ENCODE measurements at regions not wholly inside any gene's neighbourhood (a gene's known extent, or its start where the extent isn't known, plus 50 kb on each side); places are given as distances from the start of the nearest gene placed in this dataset.

- CTCF ChIA-PET, result no interaction called here
- H3K27me3 Mint-ChIP-seq, result no peaks in the 10 kb centered on the region
- no peak for DNase-seq
- POLR2A ChIA-PET, result no interaction called here
- H3K4me1 Mint-ChIP-seq, result no peaks in the 10 kb centered on the region
- no peaks in the 10 kb centered on the region for H3K36me3 Mint-ChIP-seq (ENCODE audit: low read depth)
- H3K4me3 Mint-ChIP-seq, result no peak overlapping the region
- intact Hi-C loops (cut with DNase I, micrococcal nuclease), result no loop called here
- peaks cover 17% of the 10 kb centered on the region for H3K9me3 Mint-ChIP-seq (ENCODE audit: low read depth)
- ATAC-seq, result no peak
- no peak overlapping the region for H3K27ac Mint-ChIP-seq
Measured at GRCh38 chr5:162325143-162325727, 257.7 kb downstream of the GABRG2 start.

GRCh38 chr5:162334944-162335343 lies 267.4 kb downstream of the GABRG2 start:
- no peaks in the 10 kb centered on the region for H3K36me3 Mint-ChIP-seq (ENCODE audit: low read depth)
- DNase-seq, result no peak
- no peaks in the 10 kb centered on the region for H3K27me3 Mint-ChIP-seq
- peaks cover 2% of the 10 kb centered on the region for H3K9me3 Mint-ChIP-seq (ENCODE audit: low read depth)
- no peaks in the 10 kb centered on the region for H3K4me1 Mint-ChIP-seq
- CTCF ChIA-PET, result no interaction called here
- no peak overlapping the region for H3K4me3 Mint-ChIP-seq
- intact Hi-C loops (cut with DNase I, micrococcal nuclease), result no loop called here
- H3K27ac Mint-ChIP-seq, result no peak overlapping the region
- no peak for ATAC-seq
- POLR2A ChIA-PET, result no interaction called here

- H3K4me1 Mint-ChIP-seq, result no peaks in the 10 kb centered on the region
- no peaks in the 10 kb centered on the region for H3K36me3 Mint-ChIP-seq (ENCODE audit: low read depth)
- POLR2A ChIA-PET, result no interaction called here
- peaks cover 11% of the 10 kb centered on the region for H3K9me3 Mint-ChIP-seq (ENCODE audit: low read depth)
- CTCF ChIA-PET, result no interaction called here
- no peaks in the 10 kb centered on the region for H3K27me3 Mint-ChIP-seq
- H3K27ac Mint-ChIP-seq, result no peak overlapping the region
- H3K4me3 Mint-ChIP-seq, result no peak overlapping the region
- no peak for DNase-seq
- ATAC-seq, result no peak
- intact Hi-C loops (cut with DNase I, micrococcal nuclease), result no loop called here
Measured at GRCh38 chr5:162360373-162360931, 292.9 kb downstream of the GABRG2 start.

GRCh38 chr5:162372256-162372655 lies 304.7 kb downstream of the GABRG2 start:
- CTCF ChIA-PET, result no interaction called here
- POLR2A ChIA-PET, result no interaction called here
- no peak for ATAC-seq

GRCh38 chr5:162377895-162378294 lies 310.3 kb downstream of the GABRG2 start:
- Mint-ChIP-seq H3K27me3 (no peaks in the 10 kb centered on the region), H3K36me3 (ENCODE audit: low read depth) (no peaks in the 10 kb centered on the region), H3K4me1 (no peaks in the 10 kb centered on the region), H3K9me3 (ENCODE audit: low read depth) (peaks cover 2% of the 10 kb centered on the region), H3K27ac (no peak overlapping the region), H3K4me3 (no peak overlapping the region)
- ATAC-seq (no peak), DNase-seq (no peak)
- ChIA-PET CTCF (interaction anchor here (1.3 kb wide), 1 partner anchor 10 kb away, joined by 3 read pairs; no protein-coding TSS in a partner anchor), POLR2A (no interaction called here)
- intact Hi-C loops (cut with DNase I, micrococcal nuclease), result no loop called here

More at GRCh38 chr5:162372256-162372655, 304.7 kb downstream of the GABRG2 start:
- Mint-ChIP-seq H3K27me3 (no peaks in the 10 kb centered on the region), H3K4me3 (no peak overlapping the region), H3K36me3 (ENCODE audit: low read depth) (no peaks in the 10 kb centered on the region), H3K9me3 (ENCODE audit: low read depth) (peaks cover 18% of the 10 kb centered on the region), H3K4me1 (no peaks in the 10 kb centered on the region), H3K27ac (no peak overlapping the region)
- intact Hi-C loops (cut with DNase I, micrococcal nuclease), result no loop called here
- DNase-seq, result no peak

- H3K4me3 Mint-ChIP-seq, result no peak overlapping the region
- POLR2A ChIA-PET, result no interaction called here
Measured at GRCh38 chr5:162382839-162383238, 315.3 kb downstream of the GABRG2 start.

GRCh38 chr5:162384225-162384624 lies 316.7 kb downstream of the GABRG2 start:
- Mint-ChIP-seq H3K9me3 (ENCODE audit: low read depth) (peaks cover 2% of the 10 kb centered on the region), H3K27me3 (no peaks in the 10 kb centered on the region), H3K4me1 (no peaks in the 10 kb centered on the region), H3K36me3 (ENCODE audit: low read depth) (no peaks in the 10 kb centered on the region), H3K4me3 (no peak overlapping the region), H3K27ac (no peak overlapping the region)
- DNase-seq (no peak), ATAC-seq (no peak)
- intact Hi-C loops (cut with DNase I, micrococcal nuclease), result no loop called here
- ChIA-PET CTCF (no interaction called here), POLR2A (no interaction called here)

More at GRCh38 chr5:162382839-162383238, 315.3 kb downstream of the GABRG2 start:
- no peak for DNase-seq
- Mint-ChIP-seq H3K27ac (no peak overlapping the region), H3K27me3 (no peaks in the 10 kb centered on the region), H3K9me3 (ENCODE audit: low read depth) (peaks cover 2% of the 10 kb centered on the region), H3K4me1 (no peaks in the 10 kb centered on the region), H3K36me3 (ENCODE audit: low read depth) (no peaks in the 10 kb centered on the region)
- intact Hi-C loops (cut with DNase I, micrococcal nuclease), result no loop called here
- CTCF ChIA-PET, result no interaction called here
- no peak for ATAC-seq

GRCh38 chr5:162391833-162392232 lies 324.3 kb downstream of the GABRG2 start:
- Mint-ChIP-seq H3K4me1 (no peaks in the 10 kb centered on the region), H3K36me3 (ENCODE audit: low read depth) (no peaks in the 10 kb centered on the region), H3K9me3 (ENCODE audit: low read depth) (peaks cover 18% of the 10 kb centered on the region), H3K27me3 (no peaks in the 10 kb centered on the region), H3K4me3 (no peak overlapping the region), H3K27ac (no peak overlapping the region)
- ChIA-PET CTCF (no interaction called here), POLR2A (no interaction called here)
- intact Hi-C loops (cut with DNase I, micrococcal nuclease), result no loop called here
- DNase-seq (no peak), ATAC-seq (no peak)

- H3K4me1 Mint-ChIP-seq, result no peaks in the 10 kb centered on the region
- POLR2A ChIA-PET, result no interaction called here
- CTCF ChIA-PET, result no interaction called here
- H3K4me3 Mint-ChIP-seq, result no peak overlapping the region
- H3K9me3 Mint-ChIP-seq (ENCODE audit: low read depth), result peaks cover 18% of the 10 kb centered on the region
- no peak overlapping the region for H3K27ac Mint-ChIP-seq
- intact Hi-C loops (cut with DNase I, micrococcal nuclease), result no loop called here
- no peak for ATAC-seq
- no peak for DNase-seq
- no peaks in the 10 kb centered on the region for H3K36me3 Mint-ChIP-seq (ENCODE audit: low read depth)
- H3K27me3 Mint-ChIP-seq, result no peaks in the 10 kb centered on the region
Measured at GRCh38 chr5:162392336-162392735, 324.8 kb downstream of the GABRG2 start.

GRCh38 chr5:162393534-162393933 lies 326.0 kb downstream of the GABRG2 start:
- no peak for DNase-seq
- H3K36me3 Mint-ChIP-seq (ENCODE audit: low read depth), result no peaks in the 10 kb centered on the region
- intact Hi-C loops (cut with DNase I, micrococcal nuclease), result no loop called here
- no peak for ATAC-seq
- H3K27me3 Mint-ChIP-seq, result no peaks in the 10 kb centered on the region
- no peak overlapping the region for H3K27ac Mint-ChIP-seq
- no peak overlapping the region for H3K4me3 Mint-ChIP-seq
- ChIA-PET POLR2A (no interaction called here), CTCF (no interaction called here)
- no peaks in the 10 kb centered on the region for H3K4me1 Mint-ChIP-seq
- H3K9me3 Mint-ChIP-seq (ENCODE audit: low read depth), result peaks cover 18% of the 10 kb centered on the region

GRCh38 chr5:162407614-162408013 lies 340.0 kb downstream of the GABRG2 start:
- Mint-ChIP-seq H3K36me3 (ENCODE audit: low read depth) (no peaks in the 10 kb centered on the region), H3K9me3 (ENCODE audit: low read depth) (peaks cover 11% of the 10 kb centered on the region), H3K4me1 (no peaks in the 10 kb centered on the region), H3K27me3 (no peaks in the 10 kb centered on the region), H3K27ac (no peak overlapping the region), H3K4me3 (no peak overlapping the region)
- ATAC-seq, result no peak
- DNase-seq, result no peak
- intact Hi-C loops (cut with DNase I, micrococcal nuclease), result no loop called here
- POLR2A ChIA-PET, result no interaction called here
- CTCF ChIA-PET, result no interaction called here

- peaks cover 11% of the 10 kb centered on the region for H3K9me3 Mint-ChIP-seq (ENCODE audit: low read depth)
- POLR2A ChIA-PET, result no interaction called here
Measured at GRCh38 chr5:162410365-162410764, 342.8 kb downstream of the GABRG2 start.

GRCh38 chr5:162429142-162429541 lies 361.6 kb downstream of the GABRG2 start:
- no peak overlapping the region for H3K4me3 Mint-ChIP-seq
- H3K27ac Mint-ChIP-seq, result no peak overlapping the region
- CTCF ChIA-PET, result no interaction called here
- no peaks in the 10 kb centered on the region for H3K27me3 Mint-ChIP-seq
- no peaks in the 10 kb centered on the region for H3K9me3 Mint-ChIP-seq (ENCODE audit: low read depth)
- intact Hi-C loops (cut with DNase I, micrococcal nuclease), result no loop called here
- DNase-seq, result no peak
- ATAC-seq, result no peak
- H3K36me3 Mint-ChIP-seq (ENCODE audit: low read depth), result no peaks in the 10 kb centered on the region
- POLR2A ChIA-PET, result no interaction called here
- no peaks in the 10 kb centered on the region for H3K4me1 Mint-ChIP-seq

More at GRCh38 chr5:162410365-162410764, 342.8 kb downstream of the GABRG2 start:
- CTCF ChIA-PET, result no interaction called here
- DNase-seq, result no peak
- Mint-ChIP-seq H3K27me3 (no peaks in the 10 kb centered on the region), H3K4me3 (no peak overlapping the region), H3K4me1 (no peaks in the 10 kb centered on the region), H3K27ac (no peak overlapping the region), H3K36me3 (ENCODE audit: low read depth) (no peaks in the 10 kb centered on the region)
- intact Hi-C loops (cut with DNase I, micrococcal nuclease), result no loop called here
- ATAC-seq, result no peak
